C4-2B (cell line): ENCODE measurements at regions not wholly inside any gene's neighbourhood (a gene's known extent, or its start where the extent isn't known, plus 50 kb on each side); places are given as distances from the start of the nearest gene placed in this dataset.

Experiments
- CTCF ChIP-seq: fragments of 450-650 bp; conservative IDR thresholded peaks from 2 replicates; pipeline ENCODE4 v1.5.1; 2017; ENCODE audit warnings: mild to moderate bottlenecking
- ZFX ChIP-seq: fragments of 450-650 bp; IDR thresholded peaks from 2 replicates; pipeline ENCODE4 v1.6.1; 2017

DNA sequence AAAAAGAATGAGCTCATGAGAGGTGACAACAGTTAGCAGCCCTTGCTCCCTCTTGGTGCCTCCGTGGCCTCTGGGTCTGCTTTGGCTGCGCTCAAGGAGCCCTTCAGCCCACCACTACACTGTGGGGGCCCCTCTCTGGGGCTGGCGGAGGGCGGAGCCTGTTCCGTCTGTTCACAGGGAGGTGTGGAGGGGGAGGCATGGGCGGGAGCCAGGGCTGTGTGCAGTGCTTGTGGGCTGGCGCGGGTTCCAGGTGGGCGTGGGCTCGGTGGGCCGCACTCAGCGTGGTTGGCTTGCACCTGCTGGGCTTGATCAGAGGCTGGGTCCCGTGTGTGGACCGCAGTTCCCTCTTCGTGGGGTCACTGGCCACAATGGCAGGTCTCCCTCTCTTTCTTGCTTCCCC, 953.4 kb upstream of the PRR20A start:
- TF ChIP-seq CTCF (no peak), ZFX (no peak)
